ENCODE measurements at regions not wholly inside any gene's neighbourhood (a gene's known extent, or its start where the extent isn't known, plus 50 kb on each side); places are given as distances from the start of the nearest gene placed in this dataset.

GRCh38 chr7:68408873-68409272 lies 1189.4 kb upstream of the AUTS2 start:
- Histone ChIP-seq H3K23ac (ENCODE audit: low read depth, low read length) (no peak overlapping the region), H2AK5ac (ENCODE audit: low read depth, low read length) (no peak overlapping the region), H3K9me1 (ENCODE audit: insufficient read depth, low read length) (no peaks in the 10 kb centered on the region), H4K20me1 (ENCODE audit: insufficient read depth, low read length) (no peaks in the 10 kb centered on the region), H3K14ac (replicated peaks; ENCODE audit: low read depth, low read length) (no peak overlapping the region), H3K27me3 (ENCODE audit: control insufficient read depth, insufficient read depth, low read length) (no peaks in the 10 kb centered on the region), H2BK5ac (ENCODE audit: low read depth, low read length, poor library complexity, severe bottlenecking) (no peak overlapping the region), H3K4ac (ENCODE audit: low read depth, low read length) (no peak overlapping the region), H3K36me3 (ENCODE audit: control insufficient read depth, insufficient read depth, low read length) (no peaks in the 10 kb centered on the region), H2AFZ (replicated peaks; ENCODE audit: low read length, poor library complexity) (no peak overlapping the region), H3K56ac (ENCODE audit: extremely low read depth, insufficient read depth, low read length) (no peak overlapping the region), H3K4me1 (ENCODE audit: control insufficient read depth, insufficient read depth, low read length) (no peaks in the 10 kb centered on the region), H4K91ac (ENCODE audit: insufficient read depth, low read depth, low read length) (no peak overlapping the region), H3K27ac (ENCODE audit: insufficient read depth, low read length) (no peak overlapping the region), H4K8ac (ENCODE audit: low read depth in 2 of 2, low read length in 2 of 2) (no peak overlapping the region), H2BK20ac (ENCODE audit: low read depth, low read length) (no peak overlapping the region), H2BK120ac (ENCODE audit: low read depth, low read length) (no peak overlapping the region), H3K4me3 (ENCODE audit: insufficient read depth, low read depth, low read length) (no peak overlapping the region), H3K4me2 (ENCODE audit: low read depth, low read length) (no peak overlapping the region), H3K9me3 (ENCODE audit: control insufficient read depth, insufficient read depth, low read length) (peaks cover 5% of the 10 kb centered on the region), H4K5ac (ENCODE audit: low read depth, low read length) (no peak overlapping the region), H3K9ac (ENCODE audit: low read depth, low read length) (no peak overlapping the region), H3K18ac (ENCODE audit: low read depth, low read length) (no peak overlapping the region), H3K79me1 (ENCODE audit: low read depth in 1 of 2, low read length in 2 of 2) (no peaks in the 10 kb centered on the region), H2BK15ac (ENCODE audit: low read depth, low read length) (no peak overlapping the region), H2AK9ac (replicated peaks; ENCODE audit: low read depth, low read length, poor library complexity) (no peak overlapping the region)
- intact Hi-C loops (cut with micrococcal nuclease) (no loop called here), in situ Hi-C loops (cut with MboI; ENCODE audit: low sequenced_read_pairs) (no loop called here), dilution Hi-C loops (cut with HindIII; ENCODE audit: low sequenced_read_pairs, unreplicated experiment) (no loop called here)
- POLR2A ChIA-PET (ENCODE audit: unreplicated experiment), result no interaction called here
- no TSS peak for BruUV-seq (replicated peaks)
- CTCF ChIA-PET, result no interaction called here
- no peak for ATAC-seq (ENCODE audit: low read depth)
- no CpG with 5 or more reads among the region's 1 CpG for WGBS, 2 experiments (ENCODE audit: extremely low coverage in 2 of 2, insufficient read length in 1 of 2)
- TF ChIP-seq SMC3 (IDR thresholded peaks at IDR 0.05; ENCODE audit: low read depth, low read length) (no peak), NFE2L2 (IDR thresholded peaks at IDR 0.05; ENCODE audit: low read depth, low read length) (no peak), CHD1 (IDR thresholded peaks at IDR 0.05; ENCODE audit: low read depth, low read length) (no peak), MAFK (IDR thresholded peaks at IDR 0.05; ENCODE audit: low read depth, low read length) (no peak), MXI1 (IDR thresholded peaks at IDR 0.05; ENCODE audit: borderline replicate concordance, low read depth, low read length) (no peak), RFX5 (IDR thresholded peaks at IDR 0.05; ENCODE audit: low read depth, low read length) (no peak), POLR2A (IDR thresholded peaks at IDR 0.05; ENCODE audit: low read depth, low read length) (no peak), USF2 (IDR thresholded peaks at IDR 0.05; ENCODE audit: low read depth, low read length) (no peak), FOS (IDR thresholded peaks at IDR 0.05; ENCODE audit: low read depth, low read length) (no peak), BHLHE40 (IDR thresholded peaks at IDR 0.05; ENCODE audit: low read depth, low read length) (no peak), MAZ (IDR thresholded peaks at IDR 0.05; ENCODE audit: borderline replicate concordance, low read depth, low read length) (no peak), CEBPB (IDR thresholded peaks at IDR 0.05; ENCODE audit: low read depth, low read length) (no peak), RAD21 (IDR thresholded peaks at IDR 0.05; ENCODE audit: low read length) (no peak), ELK1 (IDR thresholded peaks at IDR 0.05; ENCODE audit: borderline replicate concordance, low read depth, low read length) (no peak)
- TF ChIP-seq, protein P1, sequence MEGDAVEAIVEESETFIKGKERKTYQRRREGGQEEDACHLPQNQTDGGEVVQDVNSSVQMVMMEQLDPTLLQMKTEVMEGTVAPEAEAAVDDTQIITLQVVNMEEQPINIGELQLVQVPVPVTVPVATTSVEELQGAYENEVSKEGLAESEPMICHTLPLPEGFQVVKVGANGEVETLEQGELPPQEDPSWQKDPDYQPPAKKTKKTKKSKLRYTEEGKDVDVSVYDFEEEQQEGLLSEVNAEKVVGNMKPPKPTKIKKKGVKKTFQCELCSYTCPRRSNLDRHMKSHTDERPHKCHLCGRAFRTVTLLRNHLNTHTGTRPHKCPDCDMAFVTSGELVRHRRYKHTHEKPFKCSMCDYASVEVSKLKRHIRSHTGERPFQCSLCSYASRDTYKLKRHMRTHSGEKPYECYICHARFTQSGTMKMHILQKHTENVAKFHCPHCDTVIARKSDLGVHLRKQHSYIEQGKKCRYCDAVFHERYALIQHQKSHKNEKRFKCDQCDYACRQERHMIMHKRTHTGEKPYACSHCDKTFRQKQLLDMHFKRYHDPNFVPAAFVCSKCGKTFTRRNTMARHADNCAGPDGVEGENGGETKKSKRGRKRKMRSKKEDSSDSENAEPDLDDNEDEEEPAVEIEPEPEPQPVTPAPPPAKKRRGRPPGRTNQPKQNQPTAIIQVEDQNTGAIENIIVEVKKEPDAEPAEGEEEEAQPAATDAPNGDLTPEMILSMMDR (conservative IDR thresholded peaks at IDR 0.05; ENCODE audit: low read depth, low read length), result no peak
- DNase-seq, result no peak

All from IMR-90 (cell line).